ENCODE measurements at regions not wholly inside any gene's neighbourhood (a gene's known extent, or its start where the extent isn't known, plus 50 kb on each side); places are given as distances from the start of the nearest gene placed in this dataset.
"Not testable (repeated sequence)": the region's sequence is repeated elsewhere in the genome, so short reads cannot be mapped to it uniquely, and the experiment has no call there.

DNA sequence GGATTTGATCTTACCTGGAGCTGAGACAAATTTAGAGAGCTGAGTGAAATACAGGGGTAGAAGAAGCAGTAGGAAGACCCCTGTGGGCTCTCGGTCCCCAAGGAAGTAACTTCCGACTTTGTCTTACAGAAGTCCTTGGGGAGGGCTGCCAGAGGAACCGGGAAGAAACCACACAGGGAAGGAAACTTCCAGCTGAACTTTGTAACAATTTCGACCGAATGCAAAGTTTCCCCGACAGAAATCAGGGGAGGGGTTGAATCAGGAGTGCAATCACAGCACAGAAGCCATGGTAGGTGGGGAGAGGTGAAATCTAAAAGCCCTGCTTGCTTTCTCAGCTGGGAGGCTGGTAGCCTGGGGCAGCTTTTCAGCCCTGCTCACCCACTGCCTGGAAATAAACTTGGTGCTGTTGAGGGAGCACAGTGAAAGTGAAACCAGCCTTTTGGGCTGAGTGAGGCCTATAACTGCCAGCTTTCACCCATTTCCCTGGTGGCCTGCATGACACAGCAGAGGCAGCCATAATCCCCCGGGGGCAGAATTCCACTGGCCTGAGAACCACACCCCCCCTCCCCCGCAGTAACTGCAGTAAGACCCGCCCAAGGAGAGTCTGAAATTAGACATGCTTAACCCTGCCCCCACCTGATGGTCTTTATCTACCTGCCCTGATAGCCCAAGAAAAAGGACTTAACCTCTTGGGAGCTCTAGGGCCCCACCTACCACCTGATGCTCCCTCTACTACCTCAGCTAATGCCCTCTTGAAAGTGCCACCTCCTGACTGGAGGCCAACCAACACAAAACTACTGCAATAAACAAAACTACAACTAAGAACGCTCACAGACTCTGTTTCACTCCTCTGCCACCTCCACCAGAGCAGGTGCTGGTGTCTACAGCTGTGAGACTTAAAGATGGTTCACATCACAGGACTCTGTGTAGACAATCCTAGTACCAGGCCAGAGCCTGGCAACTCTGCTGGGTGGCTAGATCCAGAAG lies 248.2 kb downstream of the PARM1 start:
- H3K4me3 Mint-ChIP-seq, result no peak overlapping the region
- no peaks in the 10 kb centered on the region for H3K36me3 Mint-ChIP-seq
- DNase-seq, result no peak
- H3K27ac Mint-ChIP-seq, result no peak overlapping the region
- H3K4me1 Mint-ChIP-seq, result no peaks in the 10 kb centered on the region
- no peaks in the 10 kb centered on the region for H3K27me3 Mint-ChIP-seq
- H3K9me3 Mint-ChIP-seq, result peaks cover 2% of the 10 kb centered on the region
- CTCF ChIA-PET, result interaction anchor here (1.0 kb wide), 1 partner anchor 24 kb away, joined by 4 read pairs; no protein-coding TSS in a partner anchor

DNA sequence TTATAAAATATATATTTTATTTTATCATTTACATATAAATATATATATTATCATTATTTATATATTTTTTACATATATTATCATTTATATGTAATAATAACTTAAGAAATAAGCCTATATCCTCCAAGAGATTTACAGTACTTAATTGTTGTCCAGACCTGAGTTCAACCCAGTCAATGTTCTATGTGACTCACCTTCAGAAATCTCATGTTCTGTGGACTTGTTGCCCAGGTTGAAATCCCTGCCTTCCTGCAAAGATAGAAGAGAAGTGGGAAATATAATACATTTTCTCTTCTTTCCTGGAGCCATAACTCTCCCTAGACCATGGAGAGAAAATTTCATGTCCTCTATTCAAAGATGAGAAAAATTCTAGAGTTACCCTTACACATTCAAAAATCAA lies 247.3 kb downstream of the PARM1 start:
- Mint-ChIP-seq H3K9me3 (peaks cover 2% of the 10 kb centered on the region), H3K27me3 (no peaks in the 10 kb centered on the region), H3K27ac (no peak overlapping the region), H3K4me1 (no peaks in the 10 kb centered on the region), H3K36me3 (no peaks in the 10 kb centered on the region), H3K4me3 (no peak overlapping the region)
- CTCF ChIA-PET, result no interaction called here
- no peak for DNase-seq

DNA sequence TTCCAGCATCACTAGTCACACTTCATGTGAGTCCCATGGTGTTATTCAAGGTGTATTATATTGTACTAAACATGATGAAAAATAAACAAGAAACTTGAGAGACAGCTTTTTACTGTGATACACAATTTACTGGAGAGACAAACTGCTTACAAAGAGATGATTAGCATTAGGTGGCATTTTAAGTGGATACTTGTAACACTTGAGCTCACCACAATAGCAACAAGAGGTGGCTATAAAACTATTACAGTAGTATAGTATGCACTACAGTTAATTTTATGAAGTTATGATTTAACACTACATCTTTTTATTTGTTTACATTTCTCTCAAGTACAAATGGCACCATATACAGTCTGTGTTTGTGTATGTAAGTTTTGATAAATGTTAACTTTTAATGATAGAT lies 246.6 kb downstream of the PARM1 start:
- Mint-ChIP-seq H3K9me3 (peaks cover 2% of the 10 kb centered on the region), H3K4me1 (no peaks in the 10 kb centered on the region), H3K27me3 (no peaks in the 10 kb centered on the region), H3K27ac (no peak overlapping the region), H3K4me3 (no peak overlapping the region), H3K36me3 (no peaks in the 10 kb centered on the region)
- DNase-seq, result no peak
- CTCF ChIA-PET, result no interaction called here

DNA sequence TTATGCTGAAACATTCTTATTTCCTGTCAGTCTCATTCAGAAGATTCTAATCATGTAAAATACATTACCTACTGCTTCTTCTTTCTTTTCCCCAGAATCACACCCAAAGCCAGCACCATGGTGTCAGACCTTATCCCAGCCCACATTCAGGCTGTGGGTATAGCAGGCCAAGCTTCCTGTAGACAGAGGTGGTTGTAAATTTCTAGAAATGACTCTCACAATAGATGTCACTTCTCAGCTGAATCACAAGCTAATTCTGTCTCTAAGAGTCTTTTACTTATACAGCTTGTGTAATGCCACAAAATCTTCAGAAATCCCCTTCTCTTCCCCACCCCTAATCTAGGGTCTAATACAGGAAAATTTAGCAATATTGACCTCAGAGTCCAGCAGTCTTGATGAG lies 239.6 kb downstream of the PARM1 start:
- H3K27me3 Mint-ChIP-seq, result no peaks in the 10 kb centered on the region
- DNase-seq, result no peak
- CTCF ChIA-PET, result no interaction called here
- H3K9me3 Mint-ChIP-seq, result no peaks in the 10 kb centered on the region
- H3K36me3 Mint-ChIP-seq, result no peaks in the 10 kb centered on the region
- no peak overlapping the region for H3K4me3 Mint-ChIP-seq
- no peaks in the 10 kb centered on the region for H3K4me1 Mint-ChIP-seq
- no peak overlapping the region for H3K27ac Mint-ChIP-seq

DNA sequence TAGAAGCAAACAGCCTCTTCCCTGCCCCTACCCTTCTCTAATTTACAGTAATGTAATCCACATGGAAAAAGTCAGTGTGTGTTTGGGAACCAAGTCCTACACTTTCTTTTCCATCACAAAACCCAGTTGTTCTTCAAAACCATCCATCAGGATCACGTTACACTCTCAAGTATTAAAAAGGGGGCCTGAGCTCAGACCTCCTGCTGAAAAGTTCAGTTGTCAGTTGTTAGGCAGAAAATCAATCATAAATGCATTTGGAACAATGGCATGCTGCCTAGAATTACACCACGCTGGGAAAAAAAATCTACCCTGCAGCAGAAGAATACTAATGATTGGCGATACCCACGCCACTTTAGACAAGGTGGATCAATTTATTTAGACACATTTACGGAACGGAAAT lies 236.5 kb downstream of the PARM1 start:
- no peaks in the 10 kb centered on the region for H3K4me1 Mint-ChIP-seq
- H3K27ac Mint-ChIP-seq, result no peak overlapping the region
- no peaks in the 10 kb centered on the region for H3K27me3 Mint-ChIP-seq
- no peak for DNase-seq
- no peak overlapping the region for H3K4me3 Mint-ChIP-seq
- H3K9me3 Mint-ChIP-seq, result peaks cover 6% of the 10 kb centered on the region
- CTCF ChIA-PET, result no interaction called here
- no peaks in the 10 kb centered on the region for H3K36me3 Mint-ChIP-seq

DNA sequence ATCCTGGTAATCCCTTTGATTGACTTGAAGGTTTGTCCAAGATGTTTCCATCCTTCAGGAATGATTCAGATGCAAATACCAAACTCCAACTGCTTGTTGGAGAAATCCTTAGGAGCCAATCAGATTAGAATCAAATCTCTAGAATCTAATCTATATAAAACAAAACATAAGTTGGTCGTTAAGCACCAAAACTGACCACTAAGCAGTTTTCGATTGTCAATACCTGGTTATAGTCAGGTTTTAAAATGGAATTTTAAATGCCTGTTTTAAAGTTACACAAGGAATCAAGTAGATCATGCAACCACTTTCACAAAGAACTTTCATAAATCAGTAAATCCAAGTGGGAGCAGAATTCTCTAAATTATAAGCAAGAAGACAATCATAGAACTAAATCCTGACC lies 236.1 kb downstream of the PARM1 start:
- H3K27me3 Mint-ChIP-seq, result no peaks in the 10 kb centered on the region
- H3K9me3 Mint-ChIP-seq, result peaks cover 6% of the 10 kb centered on the region
- no peak overlapping the region for H3K4me3 Mint-ChIP-seq
- CTCF ChIA-PET, result no interaction called here
- DNase-seq, result no peak
- no peaks in the 10 kb centered on the region for H3K4me1 Mint-ChIP-seq
- no peak overlapping the region for H3K27ac Mint-ChIP-seq
- no peaks in the 10 kb centered on the region for H3K36me3 Mint-ChIP-seq

DNA sequence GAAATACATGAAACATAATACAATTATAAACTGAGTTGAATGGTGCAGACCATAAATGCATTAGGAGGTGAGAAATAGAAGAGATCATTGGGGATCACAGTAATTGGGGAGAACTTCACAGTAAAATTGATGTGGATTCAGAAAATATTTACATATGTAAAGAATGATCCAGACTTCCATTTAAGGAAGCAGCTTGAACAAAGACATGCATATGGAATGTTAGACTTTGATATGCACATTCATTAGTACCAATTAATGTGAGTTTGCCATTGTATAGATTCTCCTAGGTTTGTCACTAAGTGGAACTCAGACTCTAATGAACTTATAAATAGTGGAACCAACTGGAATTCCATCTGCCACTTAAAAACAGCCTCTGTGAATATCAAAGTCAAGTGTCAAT lies 235.6 kb downstream of the PARM1 start:
- Mint-ChIP-seq H3K4me1 (no peaks in the 10 kb centered on the region), H3K4me3 (no peak overlapping the region), H3K27ac (no peak overlapping the region), H3K36me3 (no peaks in the 10 kb centered on the region), H3K9me3 (peaks cover 6% of the 10 kb centered on the region), H3K27me3 (no peaks in the 10 kb centered on the region)
- DNase-seq, result no peak
- CTCF ChIA-PET, result no interaction called here

DNA sequence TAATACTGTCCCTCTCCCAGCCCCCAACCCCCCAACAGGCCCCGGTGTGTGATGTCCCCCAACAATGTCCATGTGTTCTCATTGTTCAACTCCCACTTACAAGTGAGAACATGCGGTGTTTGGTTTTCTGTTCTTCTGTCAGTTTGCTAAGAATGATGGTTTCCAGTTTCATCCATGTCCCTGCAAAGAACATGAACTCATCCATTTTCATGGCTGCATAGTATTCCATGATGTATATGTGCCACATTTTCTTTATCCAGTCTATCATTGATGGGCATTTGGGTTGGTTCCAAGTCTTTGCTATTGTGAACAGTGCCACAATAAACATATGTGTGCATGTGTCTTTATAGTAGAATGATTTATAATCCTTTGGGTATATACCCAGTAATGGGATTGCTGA lies 232.2 kb downstream of the PARM1 start:
- H3K36me3 Mint-ChIP-seq, H3K4me1 Mint-ChIP-seq, H3K27ac Mint-ChIP-seq, H3K4me3 Mint-ChIP-seq, H3K27me3 Mint-ChIP-seq, DNase-seq, CTCF ChIA-PET, H3K9me3 Mint-ChIP-seq: not testable (repeated sequence)

DNA sequence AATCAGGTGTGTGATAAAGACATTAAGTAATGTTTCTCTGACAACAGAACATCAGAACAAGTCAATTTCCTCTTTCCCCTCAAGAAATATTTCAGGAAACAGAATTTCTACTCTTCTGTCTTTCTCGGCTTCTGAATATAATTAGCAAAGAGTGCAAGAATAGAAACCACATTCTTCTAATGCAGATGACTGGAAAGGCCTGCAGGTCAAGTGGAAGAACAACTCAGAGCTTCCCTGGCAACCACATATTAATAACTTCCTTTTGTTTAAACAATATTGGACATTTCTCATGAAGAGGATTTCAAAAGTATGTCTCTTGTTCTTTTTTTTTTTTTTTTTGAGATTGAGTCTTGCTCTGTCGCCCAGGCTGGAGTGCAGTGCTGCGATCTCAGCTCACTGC lies 225.5 kb downstream of the PARM1 start:
- H3K27ac Mint-ChIP-seq, result no peak overlapping the region
- DNase-seq, result no peak
- no peaks in the 10 kb centered on the region for H3K36me3 Mint-ChIP-seq
- no peaks in the 10 kb centered on the region for H3K27me3 Mint-ChIP-seq
- H3K9me3 Mint-ChIP-seq, result peaks cover 6% of the 10 kb centered on the region
- H3K4me1 Mint-ChIP-seq, result no peaks in the 10 kb centered on the region
- CTCF ChIA-PET, result no interaction called here
- no peak overlapping the region for H3K4me3 Mint-ChIP-seq

DNA sequence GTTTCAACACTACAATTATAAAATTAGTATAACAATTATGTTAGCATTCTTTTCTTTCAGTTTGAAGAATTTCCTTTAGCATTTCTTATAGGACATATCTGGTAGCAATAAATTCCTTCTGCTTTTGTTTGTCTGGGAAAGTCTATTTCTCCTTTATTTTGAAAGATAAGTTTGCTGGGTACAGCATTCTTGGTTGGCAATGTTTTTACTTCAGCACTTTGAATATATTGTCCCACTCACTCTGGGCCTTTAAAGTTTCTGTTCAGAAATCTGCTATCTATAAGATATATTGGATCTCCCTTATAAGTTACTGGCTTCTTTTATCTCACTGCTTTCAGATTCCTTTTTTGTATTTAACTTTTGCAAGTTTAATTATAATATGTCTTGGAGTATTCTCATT lies 222.1 kb downstream of the PARM1 start:
- Mint-ChIP-seq H3K27me3 (no peaks in the 10 kb centered on the region), H3K36me3 (no peaks in the 10 kb centered on the region)

DNA sequence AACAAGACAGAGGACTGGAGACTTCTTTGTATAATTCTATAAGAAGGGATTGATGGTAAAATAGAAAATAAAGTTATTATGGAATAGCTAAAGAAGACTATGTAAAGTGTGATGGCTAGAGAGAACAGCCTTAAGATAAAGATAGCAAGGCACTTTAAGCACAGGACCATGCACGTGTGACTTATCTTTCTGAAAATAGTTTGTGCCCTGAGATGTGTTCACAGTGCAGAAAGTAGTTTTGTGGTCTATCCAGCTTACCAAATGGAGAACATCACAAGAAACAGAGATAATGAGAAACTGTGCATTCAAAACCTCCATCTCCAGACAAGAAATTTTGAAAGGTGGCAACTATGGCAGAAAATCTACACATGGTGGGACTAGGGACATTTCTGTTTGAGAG lies 213.3 kb downstream of the PARM1 start:
- H3K27ac Mint-ChIP-seq, result no peak overlapping the region
- H3K27me3 Mint-ChIP-seq, result no peaks in the 10 kb centered on the region
- no peak for DNase-seq
- H3K36me3 Mint-ChIP-seq, result no peaks in the 10 kb centered on the region
- H3K4me3 Mint-ChIP-seq, result no peak overlapping the region
- no peaks in the 10 kb centered on the region for H3K9me3 Mint-ChIP-seq
- H3K4me1 Mint-ChIP-seq, result no peaks in the 10 kb centered on the region
- CTCF ChIA-PET, result no interaction called here

More for the DNA sequence above, 222.1 kb downstream of the PARM1 start:
- Mint-ChIP-seq H3K9me3 (peaks cover 6% of the 10 kb centered on the region), H3K4me1 (no peaks in the 10 kb centered on the region), H3K4me3 (no peak overlapping the region), H3K27ac (no peak overlapping the region)
- no peak for DNase-seq
- CTCF ChIA-PET, result no interaction called here

DNA sequence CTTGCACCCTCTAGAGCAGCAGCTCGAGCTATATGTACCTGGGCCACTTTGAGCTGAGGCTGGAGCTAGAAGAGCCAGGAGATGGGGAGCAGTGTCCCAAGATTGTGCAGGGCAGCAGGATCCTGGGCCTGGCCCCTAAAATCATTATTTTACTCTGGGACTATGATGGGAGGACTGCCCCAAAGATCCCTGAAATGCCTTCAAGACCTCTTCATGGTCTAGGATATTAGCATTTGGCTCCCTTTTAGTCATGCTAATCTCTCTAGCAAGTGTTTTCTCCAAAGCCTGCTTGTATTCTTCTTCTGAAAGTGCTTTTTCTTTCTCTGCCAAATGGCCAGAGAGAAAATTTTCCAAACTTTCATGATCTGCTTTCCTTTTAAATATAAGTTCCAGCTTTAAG lies 211.6 kb downstream of the PARM1 start:
- H3K27ac Mint-ChIP-seq, result no peak overlapping the region
- no peaks in the 10 kb centered on the region for H3K9me3 Mint-ChIP-seq
- no peak for DNase-seq
- CTCF ChIA-PET, result no interaction called here
- H3K27me3 Mint-ChIP-seq, result no peaks in the 10 kb centered on the region
- H3K36me3 Mint-ChIP-seq, result no peaks in the 10 kb centered on the region
- H3K4me1 Mint-ChIP-seq, result no peaks in the 10 kb centered on the region
- H3K4me3 Mint-ChIP-seq, result no peak overlapping the region

DNA sequence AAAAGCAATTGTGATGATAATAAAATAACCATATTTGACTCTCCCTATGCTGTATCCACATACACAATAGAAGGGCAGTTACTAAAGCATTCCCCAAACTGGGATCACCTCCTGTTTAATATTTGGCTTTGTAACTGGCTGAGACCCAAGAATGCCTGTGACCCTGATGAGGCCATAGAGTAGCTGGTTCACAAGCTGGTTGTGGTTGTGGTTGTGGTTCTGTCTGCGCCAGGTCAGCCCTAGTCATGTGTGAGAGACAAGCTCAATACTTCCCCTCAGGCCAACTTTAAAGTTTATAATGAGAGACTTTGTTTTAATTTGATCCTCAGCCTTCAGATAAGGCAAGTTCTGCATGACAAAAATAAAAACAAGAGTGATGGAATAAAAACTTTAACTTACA lies 209.9 kb downstream of the PARM1 start:
- H3K4me1 Mint-ChIP-seq, result no peaks in the 10 kb centered on the region
- H3K36me3 Mint-ChIP-seq, result no peaks in the 10 kb centered on the region
- CTCF ChIA-PET, result no interaction called here
- H3K27ac Mint-ChIP-seq, result no peak overlapping the region
- no peaks in the 10 kb centered on the region for H3K9me3 Mint-ChIP-seq
- no peak for DNase-seq
- no peak overlapping the region for H3K4me3 Mint-ChIP-seq
- H3K27me3 Mint-ChIP-seq, result no peaks in the 10 kb centered on the region

DNA sequence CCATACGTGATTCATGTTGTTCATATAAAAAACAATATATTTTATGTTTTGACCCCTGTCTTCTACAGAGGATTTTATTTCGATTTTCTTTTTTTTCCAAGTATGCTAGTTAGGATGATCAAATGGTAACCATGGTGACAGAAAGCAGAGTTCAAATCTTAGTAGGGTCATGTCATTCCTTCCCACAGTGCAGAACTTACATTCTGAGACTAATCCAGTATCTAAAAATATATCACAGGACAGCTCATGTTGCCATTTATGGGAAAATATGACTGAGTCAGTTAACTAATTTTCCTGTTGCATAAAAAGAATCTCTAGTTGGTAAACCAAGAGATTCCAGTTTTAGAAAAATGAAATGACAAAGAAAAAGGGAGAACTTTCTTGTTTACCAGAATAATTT lies 209.5 kb downstream of the PARM1 start:
- no peaks in the 10 kb centered on the region for H3K4me1 Mint-ChIP-seq
- CTCF ChIA-PET, result no interaction called here
- H3K27ac Mint-ChIP-seq, result no peak overlapping the region
- no peak for DNase-seq
- H3K4me3 Mint-ChIP-seq, result no peak overlapping the region
- no peaks in the 10 kb centered on the region for H3K27me3 Mint-ChIP-seq
- H3K9me3 Mint-ChIP-seq, result no peaks in the 10 kb centered on the region
- H3K36me3 Mint-ChIP-seq, result no peaks in the 10 kb centered on the region

DNA sequence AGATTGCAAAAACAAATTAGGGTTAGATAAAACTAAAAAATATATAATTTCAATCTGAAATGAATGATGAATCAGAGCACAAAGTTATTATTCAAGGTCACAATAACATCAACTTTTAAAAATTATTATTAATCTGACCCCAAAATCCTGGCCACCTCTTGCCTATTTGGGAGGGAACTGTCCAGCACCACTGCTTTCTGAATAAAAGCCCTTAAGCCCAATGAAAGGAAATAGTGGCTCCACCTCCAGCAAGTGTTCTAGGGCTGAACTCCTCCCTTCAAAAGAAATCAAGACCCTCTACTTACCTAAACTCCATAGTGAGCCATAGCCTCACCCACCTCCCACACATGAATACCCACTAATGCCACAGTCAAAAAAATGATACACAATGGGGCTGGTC lies 208.2 kb downstream of the PARM1 start:
- no peak overlapping the region for H3K27ac Mint-ChIP-seq
- no peaks in the 10 kb centered on the region for H3K36me3 Mint-ChIP-seq
- no peak for DNase-seq
- CTCF ChIA-PET, result no interaction called here
- no peak overlapping the region for H3K4me3 Mint-ChIP-seq
- no peaks in the 10 kb centered on the region for H3K9me3 Mint-ChIP-seq
- H3K4me1 Mint-ChIP-seq, result no peaks in the 10 kb centered on the region
- no peaks in the 10 kb centered on the region for H3K27me3 Mint-ChIP-seq

All from activated naive CD4-positive, alpha-beta T cell treated with anti-CD3 and anti-CD28 coated beads, Interleukin-2, amount 10 ng/mL, durations not matched to agents 7 days and 5 days (primary cell).